Suppressor macrophage treated with lipopolysaccharide for 1 hour (primary cell): ENCODE measurements at regions not wholly inside any gene's neighbourhood (a gene's known extent, or its start where the extent isn't known, plus 50 kb on each side); places are given as distances from the start of the nearest gene placed in this dataset.
A peak's percentile ranks its signal among the peaks of the same experiment; 100 is the strongest.

Experiments used
- DNase-seq, 3 donors: peaks; one replicate each; pipeline ENCODE4 v3.0.0-alpha.2; 2020 to 2022

DNA sequence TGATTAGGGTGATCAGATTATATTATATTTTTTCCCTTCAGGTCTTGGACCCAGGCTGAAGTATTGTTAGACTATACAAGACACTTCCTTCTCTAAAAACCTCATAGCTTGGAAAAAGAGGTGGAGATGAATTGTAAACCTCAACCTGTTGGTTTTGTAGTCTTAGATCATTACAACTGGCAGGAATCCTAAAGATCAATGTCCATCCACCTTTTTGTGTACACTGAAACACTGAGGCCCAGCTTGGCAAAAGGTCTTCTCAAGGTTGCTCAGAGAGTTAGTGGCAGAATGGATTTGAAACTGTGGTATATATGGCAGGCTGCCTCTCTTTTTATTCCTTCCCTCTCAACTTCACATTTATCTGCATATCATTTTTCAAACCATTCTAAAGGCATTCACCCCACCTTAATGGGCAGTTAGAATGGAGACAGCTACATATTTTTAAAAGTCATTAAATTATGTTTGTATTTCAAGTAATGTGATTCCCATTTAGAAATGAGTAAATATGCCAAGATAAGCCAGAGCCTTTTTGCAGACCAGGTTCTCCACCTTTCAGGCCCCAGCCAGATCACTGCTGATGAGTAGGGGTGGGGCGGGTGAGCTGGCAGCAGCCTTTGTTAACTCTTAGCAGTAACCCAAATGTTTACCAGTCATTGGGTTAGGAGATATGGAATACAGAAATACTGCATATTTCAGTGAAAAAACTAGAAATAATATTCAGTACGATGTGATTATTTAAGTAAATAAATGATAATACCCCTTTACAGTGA is 243.2 kb upstream of the F9 start:
- DNase-seq = no peak

DNA sequence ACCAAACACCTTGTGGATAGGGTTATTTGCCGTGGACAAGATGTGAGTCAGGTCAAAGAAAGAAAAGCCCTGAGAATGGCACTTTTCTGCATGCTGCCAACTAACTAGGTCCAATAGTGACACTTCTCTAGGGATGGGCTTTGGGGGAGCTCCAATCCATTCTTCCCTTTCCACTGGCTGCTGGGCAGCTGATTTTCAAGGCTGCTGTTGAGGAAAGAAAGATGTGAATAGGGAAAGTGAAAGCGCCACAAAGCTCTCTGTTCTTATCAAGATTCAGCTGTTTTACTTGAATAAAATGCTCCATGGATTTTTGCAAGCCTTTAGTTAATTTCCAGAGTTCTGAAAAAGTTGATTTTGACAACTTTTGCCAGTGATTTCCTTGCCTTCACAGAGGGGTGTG is 244.2 kb upstream of the F9 start:
- DNase-seq = no peak

DNA sequence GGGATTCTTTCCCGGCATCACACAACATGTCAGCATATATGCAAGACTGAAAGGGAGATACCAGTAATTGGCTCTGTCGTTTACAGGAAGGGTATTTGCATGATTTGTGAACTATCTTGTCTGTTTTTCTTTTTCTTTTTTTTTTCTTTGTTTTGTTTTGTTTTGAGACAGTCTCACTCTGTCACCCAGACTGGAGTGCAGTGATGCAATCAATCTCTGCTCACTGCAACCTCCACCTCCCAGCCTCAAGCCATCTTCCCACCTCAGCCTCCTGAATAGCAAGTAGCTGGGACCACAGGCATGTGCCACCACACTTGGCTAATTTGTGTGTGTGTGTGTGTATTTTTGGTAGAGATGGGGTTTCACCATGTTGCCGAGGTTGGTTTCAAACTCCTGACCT is 262.7 kb upstream of the F9 start:
- DNase-seq = no peak

DNA sequence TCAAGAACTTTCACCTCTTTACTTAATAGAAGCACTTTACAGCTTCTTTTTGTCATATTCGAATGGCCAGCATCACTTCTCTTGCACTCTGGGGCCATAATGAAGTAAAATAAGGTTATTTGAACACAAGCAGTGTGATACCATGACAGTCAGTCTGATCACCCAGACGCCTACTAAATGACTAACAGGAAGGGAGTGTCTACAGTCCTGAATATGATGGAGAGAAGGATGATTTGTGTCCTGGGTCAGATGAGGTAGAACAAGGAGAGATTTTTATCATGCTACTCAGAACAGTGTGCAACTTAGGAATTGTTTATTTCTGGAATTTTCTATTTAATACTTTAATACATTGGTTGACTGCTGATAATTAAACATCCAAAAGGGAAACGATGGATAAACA is 284.2 kb upstream of the F9 start:
- DNase-seq = no peak

DNA sequence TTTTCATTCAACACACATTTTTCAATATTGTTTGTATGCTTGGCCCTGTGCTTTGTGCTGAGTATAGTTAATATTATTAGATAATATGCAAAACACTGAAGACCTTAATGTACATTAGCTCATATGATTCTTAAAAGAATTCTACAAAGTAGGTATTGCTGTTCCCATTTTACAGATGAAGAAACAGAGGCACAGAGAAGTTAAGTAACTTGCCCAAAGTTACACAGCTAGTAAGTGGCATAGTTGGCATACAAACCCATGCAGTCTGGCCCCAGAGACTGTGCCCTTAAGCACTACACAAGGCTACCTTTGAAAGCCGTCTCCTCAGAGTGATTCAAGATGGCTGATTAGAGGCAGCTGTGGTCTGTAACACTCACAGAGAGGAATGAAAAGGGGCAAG is 293.4 kb upstream of the F9 start:
- DNase-seq = no peak

DNA sequence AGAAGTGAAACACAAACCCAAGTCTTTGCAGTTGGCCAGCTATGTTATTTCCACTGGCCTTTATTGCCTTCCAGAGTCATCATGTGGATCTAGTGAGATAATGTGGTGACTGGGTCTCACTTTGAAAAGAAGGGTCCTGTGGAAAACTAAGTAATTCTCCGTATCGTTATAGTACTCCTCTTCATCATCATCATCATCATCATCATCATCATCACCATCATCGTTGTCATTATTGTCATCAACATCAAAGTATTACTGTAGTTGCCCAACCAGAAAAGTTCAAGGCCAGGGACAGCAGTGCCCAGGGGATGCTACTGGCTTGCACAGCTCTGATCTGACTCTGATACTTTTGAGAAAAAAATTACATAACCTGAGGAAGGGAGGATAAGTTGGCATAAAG is 295.6 kb upstream of the F9 start:
- DNase-seq = no peak

DNA sequence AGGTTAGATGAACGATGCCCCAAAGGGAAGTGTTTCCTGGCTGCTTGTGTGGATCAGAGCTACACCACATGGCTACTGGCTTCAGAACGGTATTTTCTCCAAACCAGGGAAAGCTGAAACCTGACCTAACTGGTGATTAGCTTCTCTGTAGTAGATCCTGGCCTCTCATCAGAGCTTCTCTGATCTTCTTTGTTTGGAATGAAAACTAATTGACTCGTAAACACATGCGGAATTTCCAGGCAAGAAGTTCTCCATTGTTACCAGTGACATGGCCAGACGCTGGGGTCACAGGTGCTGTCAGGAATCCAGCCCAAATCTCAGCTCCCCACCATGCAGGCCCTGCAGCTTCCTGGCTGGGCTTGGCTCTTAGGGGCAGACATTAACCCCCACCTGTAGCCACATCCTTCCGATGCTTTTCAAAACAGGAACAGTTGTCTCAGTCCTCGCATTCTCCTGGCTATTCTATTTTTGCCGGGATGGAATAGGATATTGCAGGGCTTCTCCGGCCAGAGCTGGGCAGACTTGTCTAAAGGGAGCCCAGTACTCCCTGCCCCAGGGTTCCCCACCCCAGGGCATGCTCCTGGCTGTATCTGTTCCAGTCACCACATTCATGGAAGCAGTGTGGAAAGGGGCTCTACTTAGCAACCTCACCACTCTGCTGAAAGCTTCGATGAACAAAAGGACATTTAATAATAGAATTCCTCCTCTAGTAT is 305.4 kb upstream of the F9 start:
- DNase-seq = no peak

DNA sequence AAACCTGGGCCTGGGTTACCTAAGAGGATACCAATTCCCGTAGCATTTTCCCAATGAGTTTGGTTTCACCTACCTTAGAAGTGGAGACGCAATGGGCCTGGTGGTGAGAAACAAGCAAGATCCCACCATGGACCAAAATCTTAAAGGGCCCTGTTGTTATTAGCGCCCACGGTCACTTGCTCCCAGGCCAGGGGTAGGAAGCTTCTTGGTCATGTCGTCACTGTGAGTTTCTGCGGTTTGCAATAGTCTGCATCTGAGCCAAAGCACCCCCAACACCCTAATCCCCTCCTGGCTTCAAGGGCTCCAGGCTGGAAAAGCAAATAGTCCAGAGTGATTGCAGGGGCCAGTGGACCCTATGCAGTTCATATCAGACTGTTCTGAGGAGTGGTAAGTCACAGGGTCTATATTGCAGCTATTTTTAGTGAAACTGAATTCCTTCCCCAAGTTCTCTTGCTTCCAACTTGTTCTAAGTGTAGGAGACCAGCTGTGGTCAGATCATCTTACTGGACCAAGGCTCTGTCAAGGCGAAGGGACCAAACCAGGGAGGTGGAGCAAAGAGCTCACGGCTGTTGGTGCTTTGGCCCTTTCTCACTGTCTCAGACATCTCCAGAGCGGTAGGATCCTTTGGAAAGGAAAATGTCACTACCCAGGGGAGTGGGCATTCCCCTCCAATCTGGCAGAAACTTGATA is 307.9 kb upstream of the F9 start:
- DNase-seq = no peak

DNA sequence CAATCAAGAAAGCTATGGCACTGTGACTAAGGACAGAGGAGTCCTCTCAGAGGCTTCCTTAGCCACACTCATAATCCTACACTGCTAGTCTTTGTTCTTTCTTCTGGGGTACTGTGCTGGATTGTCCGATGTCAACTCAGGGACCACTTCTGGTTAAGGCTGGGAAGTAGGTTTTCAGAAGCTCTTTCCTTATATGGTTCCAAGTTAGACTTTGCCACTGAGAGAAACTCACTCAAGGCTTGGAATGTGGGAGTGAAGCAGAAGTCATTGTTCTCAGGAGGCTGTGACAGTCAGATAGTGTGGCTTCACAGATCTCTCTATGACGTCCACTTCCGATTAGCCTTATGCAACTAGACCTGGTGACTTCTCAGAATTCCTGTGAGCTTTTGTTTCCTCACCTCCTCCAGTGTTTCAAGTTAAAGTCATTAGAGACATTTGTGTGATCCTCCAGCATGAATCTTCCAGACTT is 317.3 kb upstream of the F9 start:
- DNase-seq = peak in 1 of 3 donors; percentile 51

DNA sequence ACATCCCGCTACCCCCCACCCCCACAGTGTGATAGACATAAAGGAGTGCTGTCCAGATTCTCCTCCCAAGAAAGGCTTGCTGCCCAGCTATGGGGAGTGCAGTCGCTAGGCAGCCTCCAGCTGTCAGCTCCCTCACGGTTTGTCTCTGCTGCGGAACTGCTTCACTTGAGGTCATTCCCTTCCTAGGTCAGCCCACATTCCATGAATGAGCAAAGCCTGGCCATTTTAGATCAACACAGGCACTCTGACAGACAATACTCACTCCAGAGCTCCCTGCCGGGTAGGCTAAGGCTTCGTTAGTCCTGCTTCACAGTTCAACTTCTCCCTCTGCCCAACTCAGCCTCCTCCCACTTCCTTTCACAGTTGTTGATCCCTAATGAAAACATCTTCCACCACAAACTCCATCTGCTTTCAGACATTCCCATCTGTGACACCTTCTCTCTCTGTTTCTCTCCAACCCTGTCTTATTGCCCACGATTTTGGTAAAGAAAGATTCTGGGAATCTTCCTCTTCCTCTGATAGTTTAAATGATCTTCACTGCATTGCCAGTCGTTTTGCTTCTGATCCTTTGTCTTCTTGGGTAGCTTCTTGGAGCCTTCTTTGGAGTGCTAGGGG is 318.9 kb upstream of the F9 start:
- DNase-seq = no peak

DNA sequence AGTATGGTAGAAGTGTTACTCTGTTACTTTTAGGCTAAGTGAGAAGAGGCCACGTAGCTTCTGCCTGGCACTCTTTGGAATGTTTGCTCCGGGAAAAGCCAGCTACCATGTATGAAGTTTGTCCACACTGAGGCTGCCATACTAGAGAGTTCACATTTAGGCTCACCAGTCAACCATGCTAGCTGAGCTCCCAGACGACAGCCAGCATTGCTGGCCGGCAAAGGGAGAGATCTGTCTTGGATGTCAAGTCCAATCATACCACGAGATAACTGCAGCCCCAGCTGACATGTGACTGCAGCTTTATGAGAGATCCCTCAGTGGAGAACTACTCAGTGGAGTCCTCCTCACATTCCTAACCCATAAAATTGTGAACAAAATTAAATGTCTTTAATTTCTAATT is 321.2 kb upstream of the F9 start:
- DNase-seq = no peak

DNA sequence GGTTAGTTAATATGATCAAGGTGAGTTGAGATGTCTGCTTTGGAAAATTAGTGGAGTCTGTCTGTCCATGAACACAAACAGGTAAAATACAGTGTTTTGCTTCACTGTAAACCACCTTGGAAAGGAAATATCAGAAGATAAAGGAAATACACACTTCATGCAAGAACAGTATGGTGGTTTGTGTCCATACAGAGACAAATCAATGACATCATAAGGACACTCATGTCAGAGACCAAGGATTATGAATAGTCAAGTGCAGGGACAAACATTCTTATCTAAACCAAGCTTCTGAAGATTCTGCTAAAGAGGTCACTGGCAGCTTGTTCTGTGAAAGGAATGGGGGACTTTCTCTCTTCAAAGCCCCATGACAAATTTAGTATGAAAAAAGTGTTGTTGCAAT is 322.9 kb upstream of the F9 start:
- no peak for DNase-seq

DNA sequence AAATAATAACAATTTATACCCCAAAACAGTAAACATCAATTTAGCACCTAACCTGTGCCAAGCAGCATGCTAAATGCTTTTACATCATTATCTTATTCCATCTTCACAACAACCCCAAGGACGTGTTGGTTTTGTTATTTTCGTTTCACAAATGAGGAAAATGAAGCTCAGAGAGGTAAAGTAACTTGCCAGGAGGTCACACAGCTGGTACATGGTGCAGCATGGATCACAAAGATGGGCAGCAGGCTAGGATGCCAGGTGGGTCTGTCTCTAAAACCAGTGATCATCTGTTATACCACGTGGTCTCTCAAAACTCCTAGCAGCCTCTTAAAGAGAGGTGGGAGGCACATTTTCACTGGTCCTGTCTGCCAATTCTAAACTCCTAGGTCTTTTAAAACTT is 323.6 kb upstream of the F9 start:
- DNase-seq = no peak

DNA sequence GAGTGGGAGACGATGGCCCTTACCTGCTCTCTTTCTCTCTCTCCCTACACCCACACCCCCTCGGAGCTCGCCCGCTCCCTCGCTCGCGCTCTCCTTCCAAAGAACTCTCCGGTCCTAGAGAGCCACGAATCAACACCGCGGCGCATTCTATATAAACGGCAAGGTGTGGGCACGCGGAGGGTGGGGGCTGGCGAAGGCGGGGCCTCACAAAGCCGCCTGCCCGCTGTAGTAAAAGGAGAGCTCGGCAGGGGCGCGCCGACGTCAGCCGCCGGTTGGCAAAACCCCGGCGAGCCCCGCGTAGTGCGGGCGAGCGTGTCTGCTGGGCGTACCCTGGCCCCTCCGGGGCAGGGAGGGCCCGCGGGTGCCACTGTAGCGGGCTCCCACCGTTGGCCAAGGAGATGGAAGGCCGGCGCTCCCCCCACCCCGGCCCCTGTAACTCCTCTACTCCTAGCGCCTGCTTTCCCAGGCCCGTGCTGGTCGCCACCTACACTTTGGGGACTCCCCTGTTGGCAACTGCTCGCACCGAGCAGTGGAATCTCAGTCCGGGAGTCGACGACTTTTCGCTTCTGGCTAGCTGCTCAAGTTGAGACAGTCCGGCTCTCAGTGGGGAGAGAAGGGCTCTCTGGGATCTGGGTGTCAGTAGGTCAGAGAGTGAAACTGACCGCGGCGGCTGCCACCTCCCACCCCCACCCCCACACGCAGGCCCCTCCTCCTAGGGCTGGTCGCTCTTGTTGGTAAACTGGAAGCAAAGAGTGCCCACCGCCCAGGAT is 325.5 kb upstream of the F9 start:
- DNase-seq = peak; percentile 42 to 61 (median 47)

DNA sequence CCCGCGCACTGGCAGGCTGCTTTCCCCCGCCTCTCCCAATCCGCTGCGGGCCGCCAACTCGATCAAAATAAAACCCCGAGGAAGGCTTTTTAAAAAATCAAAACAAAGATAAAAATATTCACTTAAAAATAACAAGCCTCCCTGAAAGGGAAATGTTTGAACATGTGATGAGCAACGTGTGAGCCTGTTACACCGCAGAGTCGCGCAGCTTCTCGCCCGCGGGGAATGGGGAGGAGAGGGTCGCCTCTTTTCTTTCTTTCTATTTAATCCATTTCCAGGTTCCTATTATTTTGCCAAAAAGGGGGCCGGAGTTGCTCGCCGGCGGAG is 326.0 kb upstream of the F9 start:
- peak in 1 of 3 donors; percentile 6 for DNase-seq

DNA sequence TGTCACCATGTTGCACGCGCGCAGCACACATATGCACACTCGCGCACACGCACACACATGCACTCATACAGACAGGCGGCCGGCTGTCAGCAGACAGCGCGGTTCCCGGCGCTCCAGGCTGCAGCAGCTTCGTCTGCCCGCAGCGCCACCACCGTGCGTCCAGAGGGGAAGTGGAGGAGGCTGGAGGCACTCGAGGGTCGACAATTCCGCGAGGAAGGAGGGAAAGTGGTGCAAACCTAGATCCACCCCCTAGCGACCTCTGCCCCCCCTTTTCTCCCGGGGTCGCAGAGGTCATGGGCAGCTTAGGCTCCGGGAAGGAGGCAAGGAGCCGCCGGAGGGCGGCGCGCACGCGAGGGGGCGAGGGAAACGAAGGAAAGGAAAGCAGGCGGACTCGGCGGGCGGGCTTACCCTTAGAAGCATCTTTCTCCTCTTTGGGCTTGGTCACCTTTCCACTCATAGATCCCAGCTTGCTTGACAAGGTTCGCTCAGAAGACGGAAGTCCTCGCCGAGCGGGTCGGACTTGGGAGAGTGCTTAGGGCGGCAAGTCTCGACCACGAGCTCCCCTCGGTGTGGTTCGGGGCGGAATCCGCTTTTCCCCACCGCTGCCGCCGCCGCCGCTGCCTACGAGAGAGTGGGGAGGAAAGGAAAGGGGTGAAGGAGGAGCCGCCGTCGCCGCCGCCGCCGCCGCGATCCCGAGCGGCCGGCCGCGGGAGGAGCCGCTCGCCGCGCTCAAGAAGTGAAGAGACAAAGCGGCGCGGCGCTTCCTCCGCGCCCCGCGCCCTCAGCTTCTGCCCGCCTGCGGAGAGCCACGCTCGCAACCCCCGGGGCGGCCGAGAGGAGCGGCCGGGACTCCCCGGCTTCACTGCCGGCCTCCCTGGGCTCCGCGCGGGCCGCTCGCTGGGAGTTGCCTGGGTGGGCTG is 326.6 kb upstream of the F9 start:
- peak; percentile 20 to 57 (median 43) for DNase-seq

DNA sequence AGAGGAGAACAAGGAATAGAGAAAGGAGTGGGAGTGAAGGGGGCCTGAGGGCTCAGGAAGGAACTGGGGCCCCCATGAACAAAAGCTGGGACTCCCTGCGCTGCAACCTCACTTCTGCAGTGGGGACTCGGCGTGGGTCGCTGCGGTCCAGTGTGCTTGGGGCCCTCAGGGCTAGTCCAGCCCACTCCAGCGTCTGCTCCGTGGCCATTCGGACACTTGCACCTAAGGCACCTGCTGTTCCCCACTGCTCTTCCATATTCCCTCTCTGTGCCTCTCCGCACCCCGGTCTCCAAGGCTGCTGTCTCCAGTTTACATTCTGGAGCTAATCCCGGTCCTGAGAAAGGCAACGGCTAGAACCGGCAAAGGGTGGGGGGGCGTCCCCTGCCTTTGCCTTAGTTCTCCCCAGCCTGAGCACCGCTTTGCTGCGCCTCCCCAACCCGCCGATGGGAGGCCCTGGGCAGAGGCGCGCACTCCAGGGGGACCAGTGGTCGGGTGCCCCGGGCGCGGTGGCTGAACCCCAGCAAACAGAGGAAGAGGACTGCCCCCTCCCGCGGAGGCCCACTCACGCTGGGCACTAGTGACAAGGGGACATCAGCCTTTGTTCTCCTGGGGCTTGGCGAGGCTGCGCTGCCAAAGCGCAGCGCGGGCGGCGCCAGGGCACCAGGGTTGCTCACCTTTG is 327.7 kb upstream of the F9 start:
- DNase-seq = no peak

DNA sequence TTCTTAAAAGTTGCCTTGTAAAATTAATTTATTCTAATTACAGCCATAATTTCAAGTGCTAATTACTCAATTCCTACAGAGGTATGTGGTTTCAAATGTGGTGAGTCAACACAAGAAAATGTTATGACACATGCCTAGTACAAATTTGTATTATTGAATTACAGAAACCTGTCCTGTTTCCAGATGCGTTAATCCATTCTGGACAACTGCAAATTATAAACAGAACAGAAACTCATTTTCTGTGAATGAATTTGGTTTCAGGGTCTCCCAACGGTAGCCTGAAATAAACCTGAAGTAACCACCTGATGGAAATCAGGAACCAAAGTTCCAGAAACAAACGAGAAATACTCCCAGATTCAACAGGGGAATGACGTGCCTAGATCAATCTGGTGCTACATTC is 328.6 kb upstream of the F9 start:
- DNase-seq = no peak

DNA sequence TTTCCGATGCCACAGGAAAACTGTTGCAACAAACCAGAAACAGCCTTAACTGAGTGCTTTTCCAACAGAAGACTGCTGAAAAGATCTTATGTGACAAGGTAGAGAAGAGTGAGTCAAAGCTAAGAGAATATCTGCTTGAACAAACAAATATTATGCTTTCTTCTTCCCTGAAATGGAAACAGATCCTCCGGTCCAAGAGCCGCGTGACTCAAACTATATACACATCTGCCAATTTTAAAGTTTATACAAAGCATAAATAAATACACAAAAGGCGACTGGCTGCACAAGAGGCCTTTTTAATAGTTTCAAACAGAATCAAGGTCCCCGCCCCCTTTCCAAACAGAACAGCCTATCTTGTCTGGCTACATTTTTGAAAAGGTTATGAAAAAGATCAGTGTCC is 329.7 kb upstream of the F9 start:
- DNase-seq = no peak

DNA sequence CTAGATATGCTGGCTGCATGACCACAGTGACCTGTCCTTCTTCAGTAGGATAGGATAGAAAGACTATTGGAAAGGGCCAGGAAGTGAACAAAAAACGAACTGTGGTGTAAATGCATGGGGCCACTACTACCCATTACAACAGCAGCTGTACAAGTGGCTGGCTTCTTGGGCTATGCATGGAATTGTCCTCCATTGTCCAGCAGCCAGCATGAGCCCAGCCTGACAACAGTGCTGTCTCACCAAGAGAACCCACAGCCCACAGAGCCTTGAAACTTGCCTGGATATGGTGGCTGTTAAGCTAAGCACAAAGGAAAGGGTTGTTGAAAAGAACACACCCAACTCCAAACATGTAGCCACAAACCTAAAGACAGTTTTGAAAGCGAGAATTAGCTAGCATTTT is 330.2 kb upstream of the F9 start:
- DNase-seq = no peak

DNA sequence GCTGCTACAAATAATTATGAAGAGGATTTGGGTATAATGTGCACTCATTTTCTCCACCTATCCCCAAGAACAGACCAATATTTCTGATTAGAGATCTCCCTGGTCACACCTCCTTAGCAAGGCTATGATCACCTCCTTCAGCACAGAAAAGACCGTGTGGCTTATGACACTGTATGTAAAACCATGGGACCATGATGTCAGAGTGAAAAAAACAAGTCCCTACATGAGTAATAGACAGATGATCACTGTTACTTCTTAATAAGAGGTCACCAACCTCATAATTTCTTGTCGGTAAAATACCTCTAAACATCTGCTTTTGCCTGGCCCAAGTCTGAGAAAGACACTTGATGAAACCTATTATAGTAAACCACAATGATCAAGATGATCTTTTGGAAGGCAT is 330.6 kb upstream of the F9 start:
- peak; percentile 7 to 35 (median 14) for DNase-seq
